HG03460 (cell line): ENCODE measurements at regions not wholly inside any gene's neighbourhood (a gene's known extent, or its start where the extent isn't known, plus 50 kb on each side); places are given as distances from the start of the nearest gene placed in this dataset.

Experiments
- ATAC-seq: cut with Tn5 transposase; IDR thresholded peaks from one replicate; pipeline ENCODE4 v1.9.1; 2021; ENCODE audit not compliant: unreplicated experiment

- ATAC-seq, result peak; percentile 93
Observed at GRCh38 chr5:164742025-164742424, 1236.6 kb downstream of the MAT2B start.

GRCh38 chr5:164746723-164747122 lies 1241.3 kb downstream of the MAT2B start:
- ATAC-seq, result no peak

DNA sequence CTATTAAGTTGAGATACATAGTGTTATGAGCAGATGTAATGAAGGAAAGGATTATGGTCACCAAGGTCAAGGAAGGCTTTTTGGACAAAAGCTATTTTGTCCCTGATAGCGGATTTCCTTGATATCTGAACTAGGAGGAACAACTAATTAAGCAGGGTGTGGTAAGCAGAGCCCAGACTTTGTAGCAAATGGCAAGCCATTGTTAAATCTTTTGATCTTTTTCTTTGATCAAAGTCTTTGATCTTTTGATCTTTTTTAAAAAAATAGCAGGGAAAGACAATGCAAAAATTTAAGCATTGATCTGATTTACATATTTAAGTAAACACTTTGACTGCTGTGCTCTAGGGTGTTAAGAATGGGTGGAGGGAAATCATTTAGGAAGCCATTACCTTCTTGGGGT lies 1242.0 kb downstream of the MAT2B start:
- no peak for ATAC-seq

- ATAC-seq, result peak; percentile 89
Observed at GRCh38 chr5:164748861-164749260, 1243.4 kb downstream of the MAT2B start.

DNA sequence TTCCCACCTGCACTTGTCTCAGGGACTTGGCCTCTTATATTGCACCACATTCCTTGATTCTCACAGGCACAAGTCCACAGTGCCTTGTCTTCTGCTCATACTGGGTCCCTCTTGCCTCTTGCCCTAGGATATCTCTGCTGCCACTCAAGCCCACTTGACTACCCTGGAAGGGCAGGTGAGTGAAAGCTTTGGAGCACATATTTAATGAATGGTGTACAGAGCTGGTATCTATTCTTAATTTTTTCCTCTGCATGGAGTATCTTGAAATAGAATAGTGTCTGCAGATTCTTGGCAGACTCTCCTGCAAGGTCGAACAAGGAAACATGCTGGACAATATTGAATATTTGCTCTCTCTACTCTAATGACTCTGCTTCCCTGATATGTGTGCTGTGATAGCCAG lies 1248.0 kb downstream of the MAT2B start:
- ATAC-seq, result no peak

- ATAC-seq, result no peak
Observed at GRCh38 chr5:164763206-164763605, 1257.8 kb downstream of the MAT2B start.

- no peak for ATAC-seq
Observed at GRCh38 chr5:164772122-164772521, 1266.7 kb downstream of the MAT2B start.

- no peak for ATAC-seq
Observed at GRCh38 chr5:164784230-164784629, 1278.8 kb downstream of the MAT2B start.

- no peak for ATAC-seq
Observed at GRCh38 chr5:164798110-164798509, 1292.7 kb downstream of the MAT2B start.

DNA sequence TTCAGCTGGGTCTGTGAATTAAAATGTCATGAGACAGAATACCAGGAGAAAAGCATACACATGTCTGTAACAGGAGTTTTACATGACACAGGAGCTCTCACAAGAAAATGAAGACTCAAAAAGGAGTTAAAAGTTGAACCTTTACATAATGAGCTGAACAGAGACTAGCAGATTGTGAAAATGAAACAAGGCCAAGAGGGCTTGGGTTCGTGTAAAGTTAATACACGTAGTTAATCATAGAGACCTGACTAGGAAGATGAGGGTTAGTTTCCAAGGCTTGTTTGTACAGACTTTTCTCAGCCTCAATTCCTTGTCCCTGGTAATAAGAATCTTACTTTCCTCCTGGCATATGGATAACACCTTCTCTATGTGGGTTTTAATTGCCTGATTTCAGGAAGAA lies 1294.0 kb downstream of the MAT2B start:
- ATAC-seq, result no peak

- no peak for ATAC-seq
Observed at GRCh38 chr5:164801910-164802309, 1296.5 kb downstream of the MAT2B start.

DNA sequence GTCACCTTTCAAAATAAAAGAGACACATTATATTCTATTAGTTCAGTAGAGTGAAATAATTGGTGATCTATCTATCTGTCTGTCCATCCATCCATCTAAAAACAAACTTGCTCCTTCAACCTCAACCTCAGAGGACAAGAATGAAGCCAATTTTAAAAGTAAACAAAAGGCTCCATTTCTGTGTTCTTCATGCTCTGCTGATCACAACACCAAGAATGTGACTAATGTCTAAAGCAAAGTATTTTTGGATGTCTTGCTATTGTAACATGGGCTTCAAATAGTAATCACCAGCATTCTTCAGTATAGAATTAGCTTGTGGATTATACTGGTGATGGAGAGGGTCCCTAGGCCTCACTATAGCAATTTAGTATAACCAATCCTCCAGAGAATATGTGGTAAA lies 1304.4 kb downstream of the MAT2B start:
- peak; percentile 83 for ATAC-seq

GRCh38 chr5:164818445-164818844 lies 1313.0 kb downstream of the MAT2B start:
- no peak for ATAC-seq

DNA sequence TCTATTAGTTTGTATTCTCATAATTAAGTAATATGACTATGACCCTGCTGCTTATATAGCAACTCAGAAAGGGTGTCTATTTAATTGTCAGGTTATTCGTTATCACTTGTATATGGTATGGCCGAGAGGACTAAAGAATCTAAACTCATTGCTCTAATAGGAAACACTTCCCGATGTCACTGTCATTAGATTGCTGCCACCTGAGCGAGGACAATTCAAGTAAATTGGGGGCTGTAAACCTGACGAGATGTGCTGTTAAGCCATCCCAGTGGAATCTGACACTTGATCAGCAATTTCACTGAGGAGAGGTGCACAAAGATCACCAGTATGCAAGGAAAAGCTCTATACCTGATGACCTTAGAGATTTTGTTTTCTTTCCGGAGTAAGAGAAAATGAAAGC lies 1319.3 kb downstream of the MAT2B start:
- ATAC-seq, result no peak

GRCh38 chr5:164832516-164832915 lies 1327.1 kb downstream of the MAT2B start:
- ATAC-seq, result no peak

- no peak for ATAC-seq
Observed at GRCh38 chr5:164844348-164844747, 1338.9 kb downstream of the MAT2B start.

- no peak for ATAC-seq
Observed at GRCh38 chr5:164860896-164861295, 1355.5 kb downstream of the MAT2B start.

DNA sequence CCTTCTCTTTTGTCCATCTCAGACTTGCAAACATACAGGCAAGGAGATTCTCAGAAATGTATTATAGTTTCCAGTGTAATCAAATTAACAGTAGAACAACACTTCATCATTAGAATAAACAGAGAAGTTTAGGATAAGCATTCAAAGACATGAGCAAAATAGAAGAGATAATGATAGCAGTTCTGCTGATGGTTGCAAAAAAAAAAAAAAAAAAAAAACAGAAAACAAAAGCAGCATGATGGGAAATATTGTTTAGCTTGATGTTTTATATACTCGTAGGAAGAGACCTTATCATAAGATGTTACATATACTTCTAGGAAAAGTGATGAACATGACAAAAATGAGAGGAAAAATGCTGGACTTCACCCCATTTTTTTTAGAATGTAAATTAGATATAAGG lies 1356.2 kb downstream of the MAT2B start:
- no peak for ATAC-seq

DNA sequence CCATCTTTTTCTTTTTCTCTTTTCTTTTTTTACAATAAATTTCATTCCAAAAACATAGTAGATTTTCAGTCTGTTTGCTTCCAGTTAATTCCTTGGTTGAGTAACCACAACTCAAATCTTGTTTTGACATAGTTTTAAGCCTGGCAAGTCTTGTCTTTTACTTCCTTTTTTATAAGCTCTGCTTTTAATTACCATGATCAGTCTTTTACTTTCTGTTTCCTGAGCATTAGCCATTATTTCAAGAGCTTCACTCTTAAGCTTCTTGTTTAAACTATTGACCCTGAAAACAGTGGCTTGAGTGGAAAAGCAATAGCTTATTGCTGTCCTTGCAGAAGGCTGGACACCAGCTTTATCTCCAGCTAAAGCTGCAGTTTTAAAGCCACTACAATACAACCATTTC lies 1363.3 kb downstream of the MAT2B start:
- ATAC-seq, result no peak

GRCh38 chr5:164869325-164869724 lies 1363.9 kb downstream of the MAT2B start:
- ATAC-seq, result no peak

DNA sequence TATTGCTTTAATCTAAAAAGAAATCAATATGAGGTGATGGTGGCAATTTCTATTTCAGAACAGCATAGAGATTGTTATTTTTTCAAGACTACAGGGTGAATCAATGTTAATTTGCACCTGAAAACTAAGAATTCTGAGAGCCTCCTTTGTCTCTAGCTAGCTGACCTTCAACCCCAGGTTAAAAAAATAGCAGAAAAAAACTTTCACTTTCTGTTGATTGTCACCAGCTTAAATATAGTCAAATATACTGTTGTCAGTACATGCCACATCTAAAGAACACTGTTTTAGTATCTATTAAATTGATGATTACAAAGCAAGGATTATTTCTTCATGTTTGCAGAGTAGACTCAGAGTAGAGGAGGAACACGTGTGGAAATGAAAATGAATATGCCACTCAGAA lies 1371.4 kb downstream of the MAT2B start:
- no peak for ATAC-seq

DNA sequence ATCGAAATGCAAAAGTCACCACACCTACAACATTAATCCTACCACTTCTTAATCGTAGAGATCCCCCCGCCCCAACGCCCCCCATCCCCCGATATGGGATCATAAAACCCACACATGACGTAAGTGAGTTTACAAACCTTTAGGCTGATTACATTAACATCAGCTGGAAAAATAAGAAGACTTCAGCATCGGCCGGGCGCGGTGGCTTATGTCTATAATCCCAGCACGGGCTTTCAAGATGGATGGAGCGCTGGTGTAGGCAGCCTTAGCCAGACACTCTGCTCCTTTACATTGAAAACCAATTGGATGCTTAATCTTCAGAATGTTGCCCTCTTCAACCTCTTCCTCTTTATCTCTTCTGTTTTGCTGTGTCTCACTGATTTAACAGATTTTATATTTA lies 1376.0 kb downstream of the MAT2B start:
- no peak for ATAC-seq

GRCh38 chr5:164885179-164885578 lies 1379.8 kb downstream of the MAT2B start:
- ATAC-seq, result no peak

GRCh38 chr5:164893071-164893470 lies 1387.7 kb downstream of the MAT2B start:
- no peak for ATAC-seq
